Memory B cell (primary cell): ENCODE measurements at regions not wholly inside any gene's neighbourhood (a gene's known extent, or its start where the extent isn't known, plus 50 kb on each side); places are given as distances from the start of the nearest gene placed in this dataset.

Experiments used
- ATAC-seq: fragments of 150-1000 bp; cut with Tn5 transposase; 2 replicates; pipeline ENCODE4 v1.10.0; 2021; ENCODE audit warnings: low read depth, mild to moderate bottlenecking, moderate library complexity
- DNase-seq, 2 donors: peaks; one replicate each; pipeline ENCODE4 v3.0.0; 2022; ENCODE audit warnings: low spot score in 2 of 2
- H3K27ac Mint-ChIP-seq: one replicate; pipeline ENCODE4 v1.8.0; 2022; ENCODE audit warnings: mild to moderate bottlenecking, moderate library complexity, mixed read lengths
- H3K27me3 Mint-ChIP-seq: one replicate; pipeline ENCODE4 v1.8.0; 2022; ENCODE audit warnings: mixed read lengths
- H3K36me3 Mint-ChIP-seq: one replicate; pipeline ENCODE4 v1.8.0; 2022; ENCODE audit warnings: mild to moderate bottlenecking, mixed read lengths
- H3K4me1 Mint-ChIP-seq: one replicate; pipeline ENCODE4 v1.8.0; 2022; ENCODE audit warnings: mixed read lengths
- H3K4me3 Mint-ChIP-seq: one replicate; pipeline ENCODE4 v1.8.0; 2022; ENCODE audit warnings: mild to moderate bottlenecking, moderate library complexity, mixed read lengths
- H3K9me3 Mint-ChIP-seq: one replicate; pipeline ENCODE4 v1.8.0; 2022; ENCODE audit warnings: mixed read lengths

- Mint-ChIP-seq H3K27ac (no peak overlapping the region), H3K27me3 (no peaks in the 10 kb centered on the region), H3K36me3 (no peaks in the 10 kb centered on the region), H3K4me1 (no peaks in the 10 kb centered on the region), H3K9me3 (no peaks in the 10 kb centered on the region), H3K4me3 (no peak overlapping the region)
- no peak for ATAC-seq
- DNase-seq, result no peak
Measured at GRCh38 chr3:181464033-181464694, 247.6 kb upstream of the SOX2 start.

GRCh38 chr3:181461381-181461780 is 250.3 kb upstream of the SOX2 start:
- Mint-ChIP-seq H3K36me3 (no peaks in the 10 kb centered on the region), H3K27ac (no peak overlapping the region), H3K4me1 (no peaks in the 10 kb centered on the region), H3K27me3 (no peaks in the 10 kb centered on the region), H3K4me3 (no peak overlapping the region), H3K9me3 (no peaks in the 10 kb centered on the region)
- DNase-seq (no peak), ATAC-seq (no peak)

- Mint-ChIP-seq H3K27me3 (no peaks in the 10 kb centered on the region), H3K27ac (no peak overlapping the region), H3K36me3 (no peaks in the 10 kb centered on the region), H3K4me3 (no peak overlapping the region), H3K4me1 (no peaks in the 10 kb centered on the region), H3K9me3 (no peaks in the 10 kb centered on the region)
- ATAC-seq, result no peak
- no peak for DNase-seq
Measured at GRCh38 chr3:181459516-181459915, 252.2 kb upstream of the SOX2 start.

- Mint-ChIP-seq H3K4me3 (no peak overlapping the region), H3K9me3 (no peaks in the 10 kb centered on the region), H3K27ac (no peak overlapping the region), H3K36me3 (no peaks in the 10 kb centered on the region), H3K4me1 (no peaks in the 10 kb centered on the region), H3K27me3 (no peaks in the 10 kb centered on the region)
- no peak for ATAC-seq
- no peak for DNase-seq
Measured at GRCh38 chr3:181458857-181459256, 252.9 kb upstream of the SOX2 start.

- Mint-ChIP-seq H3K27ac (no peak overlapping the region), H3K27me3 (no peaks in the 10 kb centered on the region), H3K9me3 (no peaks in the 10 kb centered on the region), H3K4me1 (no peaks in the 10 kb centered on the region), H3K4me3 (no peak overlapping the region), H3K36me3 (no peaks in the 10 kb centered on the region)
- ATAC-seq (no peak), DNase-seq (no peak)
Measured at GRCh38 chr3:181457756-181458155, 254.0 kb upstream of the SOX2 start.

- Mint-ChIP-seq H3K27ac (no peak overlapping the region), H3K9me3 (no peaks in the 10 kb centered on the region), H3K27me3 (no peaks in the 10 kb centered on the region), H3K4me1 (no peaks in the 10 kb centered on the region), H3K4me3 (no peak overlapping the region), H3K36me3 (no peaks in the 10 kb centered on the region)
- ATAC-seq, result no peak
- DNase-seq, result no peak
Measured at GRCh38 chr3:181457190-181457589, 254.5 kb upstream of the SOX2 start.

GRCh38 chr3:181455276-181455675 is 256.4 kb upstream of the SOX2 start:
- Mint-ChIP-seq H3K4me1 (no peaks in the 10 kb centered on the region), H3K27me3 (no peaks in the 10 kb centered on the region), H3K4me3 (no peak overlapping the region), H3K36me3 (no peaks in the 10 kb centered on the region), H3K9me3 (no peaks in the 10 kb centered on the region), H3K27ac (no peak overlapping the region)
- DNase-seq, result no peak
- ATAC-seq, result no peak

- H3K27ac Mint-ChIP-seq, result no peak overlapping the region
- ATAC-seq (no peak), DNase-seq (no peak)
- H3K4me1 Mint-ChIP-seq, result no peaks in the 10 kb centered on the region
- H3K9me3 Mint-ChIP-seq, result no peaks in the 10 kb centered on the region
- H3K36me3 Mint-ChIP-seq, result no peaks in the 10 kb centered on the region
- no peak overlapping the region for H3K4me3 Mint-ChIP-seq
- no peaks in the 10 kb centered on the region for H3K27me3 Mint-ChIP-seq
Measured at GRCh38 chr3:181454451-181455027, 257.2 kb upstream of the SOX2 start.

- Mint-ChIP-seq H3K4me1 (no peaks in the 10 kb centered on the region), H3K4me3 (no peak overlapping the region), H3K27me3 (no peaks in the 10 kb centered on the region), H3K27ac (no peak overlapping the region), H3K9me3 (no peaks in the 10 kb centered on the region), H3K36me3 (no peaks in the 10 kb centered on the region)
- ATAC-seq, result no peak
- DNase-seq, result no peak
Measured at GRCh38 chr3:181446741-181447140, 265.0 kb upstream of the SOX2 start.

GRCh38 chr3:181442066-181442465 is 269.7 kb upstream of the SOX2 start:
- Mint-ChIP-seq H3K9me3 (peaks cover 5% of the 10 kb centered on the region), H3K4me1 (no peaks in the 10 kb centered on the region), H3K4me3 (no peak overlapping the region), H3K27ac (no peak overlapping the region), H3K36me3 (no peaks in the 10 kb centered on the region), H3K27me3 (no peaks in the 10 kb centered on the region)
- ATAC-seq (no peak), DNase-seq (no peak)

GRCh38 chr3:181432992-181433391 is 278.7 kb upstream of the SOX2 start:
- ATAC-seq, result no peak
- H3K27me3 Mint-ChIP-seq, result no peaks in the 10 kb centered on the region
- no peaks in the 10 kb centered on the region for H3K4me1 Mint-ChIP-seq
- no peak overlapping the region for H3K27ac Mint-ChIP-seq
- no peak for DNase-seq
- peaks cover 8% of the 10 kb centered on the region for H3K9me3 Mint-ChIP-seq
- H3K4me3 Mint-ChIP-seq, result no peak overlapping the region
- no peaks in the 10 kb centered on the region for H3K36me3 Mint-ChIP-seq

GRCh38 chr3:181431748-181432147 is 280.0 kb upstream of the SOX2 start:
- H3K27me3 Mint-ChIP-seq, result no peaks in the 10 kb centered on the region

GRCh38 chr3:181425074-181425473 is 286.7 kb upstream of the SOX2 start:
- ATAC-seq, result no peak
- no peak overlapping the region for H3K27ac Mint-ChIP-seq
- H3K4me1 Mint-ChIP-seq, result no peaks in the 10 kb centered on the region
- H3K27me3 Mint-ChIP-seq, result no peaks in the 10 kb centered on the region
- no peak overlapping the region for H3K4me3 Mint-ChIP-seq
- DNase-seq, result no peak
- peaks cover 7% of the 10 kb centered on the region for H3K9me3 Mint-ChIP-seq
- H3K36me3 Mint-ChIP-seq, result no peaks in the 10 kb centered on the region

More at GRCh38 chr3:181431748-181432147, 280.0 kb upstream of the SOX2 start:
- Mint-ChIP-seq H3K36me3 (no peaks in the 10 kb centered on the region), H3K27ac (no peak overlapping the region), H3K4me3 (no peak overlapping the region), H3K4me1 (no peaks in the 10 kb centered on the region), H3K9me3 (peaks cover 9% of the 10 kb centered on the region)
- DNase-seq (no peak), ATAC-seq (no peak)

GRCh38 chr3:181418233-181418632 is 293.5 kb upstream of the SOX2 start:
- Mint-ChIP-seq H3K27me3 (no peaks in the 10 kb centered on the region), H3K4me1 (no peaks in the 10 kb centered on the region), H3K9me3 (no peaks in the 10 kb centered on the region), H3K27ac (no peak overlapping the region), H3K36me3 (no peaks in the 10 kb centered on the region), H3K4me3 (no peak overlapping the region)
- ATAC-seq (no peak), DNase-seq (no peak)

- no peak for DNase-seq
- no peak overlapping the region for H3K27ac Mint-ChIP-seq
- H3K4me1 Mint-ChIP-seq, result no peaks in the 10 kb centered on the region
- no peaks in the 10 kb centered on the region for H3K27me3 Mint-ChIP-seq
- no peak overlapping the region for H3K4me3 Mint-ChIP-seq
- no peak for ATAC-seq
- H3K36me3 Mint-ChIP-seq, result no peaks in the 10 kb centered on the region
- H3K9me3 Mint-ChIP-seq, result no peaks in the 10 kb centered on the region
Measured at GRCh38 chr3:181417748-181418147, 294.0 kb upstream of the SOX2 start.
